HFFc6 (cell line): ENCODE measurements at regions not wholly inside any gene's neighbourhood (a gene's known extent, or its start where the extent isn't known, plus 50 kb on each side); places are given as distances from the start of the nearest gene placed in this dataset.

ENCODE experiments used
- DNase-seq: peaks from one replicate; pipeline ENCODE4 v3.0.0-alpha.2; 2018
- H3K27ac Mint-ChIP-seq: 2 replicates; pipeline ENCODE4 v1.8.0; 2020; ENCODE audit warnings: mild to moderate bottlenecking, mixed read lengths
- H3K27me3 Mint-ChIP-seq: 2 replicates; pipeline ENCODE4 v1.8.0; 2021; ENCODE audit warnings: mild to moderate bottlenecking, moderate library complexity, mixed read lengths; ENCODE audit not compliant: insufficient read depth
- H3K36me3 Mint-ChIP-seq: 2 replicates; pipeline ENCODE4 v1.8.0; 2021; ENCODE audit warnings: low read depth, mixed read lengths
- H3K4me1 Mint-ChIP-seq: 2 replicates; pipeline ENCODE4 v1.8.0; 2020; ENCODE audit warnings: low read depth, mixed read lengths
- H3K4me3 Mint-ChIP-seq: 2 replicates; pipeline ENCODE4 v1.8.0; 2020; ENCODE audit warnings: mild to moderate bottlenecking, moderate library complexity, mixed read lengths
- H3K9me3 Mint-ChIP-seq: 2 replicates; pipeline ENCODE4 v1.8.0; 2020; ENCODE audit warnings: mild to moderate bottlenecking, mixed read lengths
- CTCF ChIP-seq: fragments of 200-600 bp; sonication (generic); IDR thresholded peaks from 2 replicates; pipeline ENCODE4 v1.5.0; 2021; ENCODE audit warnings: antibody characterized with exemption, mild to moderate bottlenecking

- TF ChIP-seq CTCF: no peak
- Mint-ChIP-seq H3K36me3 (no peaks in the 10 kb centered on the region), H3K27ac (no peak overlapping the region), H3K4me1 (peaks cover 3% of the 10 kb centered on the region), H3K27me3 (peaks cover under 1% of the 10 kb centered on the region), H3K4me3 (no peak overlapping the region), H3K9me3 (no peaks in the 10 kb centered on the region)
- no peak for DNase-seq
These were observed 75.8 kb downstream of the NRN1 start for GRCh38 chr6:5930968-5931367.

GRCh38 chr6:5930143-5930770, 76.5 kb downstream of the NRN1 start:
- no peaks in the 10 kb centered on the region for H3K9me3 Mint-ChIP-seq
- no peak overlapping the region for H3K27ac Mint-ChIP-seq
- no peaks in the 10 kb centered on the region for H3K36me3 Mint-ChIP-seq
- no peaks in the 10 kb centered on the region for H3K4me1 Mint-ChIP-seq
- no peak for TF ChIP-seq CTCF
- no peaks in the 10 kb centered on the region; the same call in none of the 2 replicates for H3K27me3 Mint-ChIP-seq
- no peak for DNase-seq
- no peak overlapping the region for H3K4me3 Mint-ChIP-seq

GRCh38 chr6:5923840-5924239, 82.9 kb downstream of the NRN1 start:
- H3K9me3 Mint-ChIP-seq: no peaks in the 10 kb centered on the region; the same call in 1 of the 2 replicates
- TF ChIP-seq CTCF: no peak
- H3K4me3 Mint-ChIP-seq: no peak overlapping the region
- H3K4me1 Mint-ChIP-seq: no peaks in the 10 kb centered on the region
- H3K36me3 Mint-ChIP-seq: no peaks in the 10 kb centered on the region
- no peak for DNase-seq
- H3K27me3 Mint-ChIP-seq: no peaks in the 10 kb centered on the region
- no peak overlapping the region for H3K27ac Mint-ChIP-seq

- no peak for DNase-seq
- Mint-ChIP-seq H3K27me3 (no peaks in the 10 kb centered on the region), H3K4me3 (no peak overlapping the region), H3K9me3 (no peaks in the 10 kb centered on the region; the same call in 1 of the 2 replicates), H3K27ac (no peak overlapping the region), H3K36me3 (no peaks in the 10 kb centered on the region), H3K4me1 (no peaks in the 10 kb centered on the region)
- TF ChIP-seq CTCF: no peak
These were observed 84.5 kb downstream of the NRN1 start for GRCh38 chr6:5922230-5922629.

- H3K9me3 Mint-ChIP-seq: no peaks in the 10 kb centered on the region
- TF ChIP-seq CTCF: no peak
- H3K27ac Mint-ChIP-seq: no peak overlapping the region
- H3K4me1 Mint-ChIP-seq: peaks cover 17% of the 10 kb centered on the region
- H3K36me3 Mint-ChIP-seq: no peaks in the 10 kb centered on the region
- H3K27me3 Mint-ChIP-seq: no peaks in the 10 kb centered on the region
- no peak overlapping the region for H3K4me3 Mint-ChIP-seq
- no peak for DNase-seq
These were observed 97.0 kb downstream of the NRN1 start for GRCh38 chr6:5909721-5910120.

- Mint-ChIP-seq H3K27ac (no peak overlapping the region), H3K9me3 (no peaks in the 10 kb centered on the region), H3K4me1 (peaks cover 20% of the 10 kb centered on the region), H3K27me3 (no peaks in the 10 kb centered on the region), H3K36me3 (no peaks in the 10 kb centered on the region), H3K4me3 (no peak overlapping the region)
- no peak for DNase-seq
- no peak for TF ChIP-seq CTCF
These were observed 99.9 kb downstream of the NRN1 start for GRCh38 chr6:5906842-5907241.
